ENCODE measurements at regions not wholly inside any gene's neighbourhood (a gene's known extent, or its start where the extent isn't known, plus 50 kb on each side); places are given as distances from the start of the nearest gene placed in this dataset.

DNA sequence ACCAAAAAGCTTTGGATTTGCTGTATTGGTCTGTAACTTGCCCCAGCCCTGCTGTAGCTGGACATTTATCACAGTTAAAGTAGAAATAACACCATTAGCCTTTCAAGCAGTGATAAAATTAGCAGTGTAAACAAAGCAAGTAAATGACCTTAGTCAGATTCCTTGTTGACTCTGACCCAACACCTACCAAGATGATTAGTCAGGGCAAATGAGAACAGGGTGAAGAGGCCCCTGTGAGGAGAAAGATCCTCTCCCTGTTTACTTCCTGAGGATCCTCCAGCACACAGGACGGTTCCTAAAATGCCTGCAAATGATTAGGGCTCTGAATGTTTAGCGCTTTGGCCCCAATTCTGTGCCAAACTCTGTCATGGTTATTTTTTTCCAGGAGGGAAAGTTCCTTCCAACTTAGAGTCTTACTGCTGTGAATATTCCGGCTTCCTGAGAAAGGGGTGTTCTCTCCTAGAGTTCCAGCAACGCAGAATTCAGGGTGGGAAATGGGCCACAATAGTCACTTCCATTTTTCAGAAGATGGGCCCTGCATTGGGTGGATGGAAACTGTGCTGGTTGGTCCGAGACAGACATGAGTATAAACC lies 259.0 kb upstream of the MYOCD start:
- no peaks in the 10 kb centered on the region for H3K36me3 ChIP-seq (ENCODE audit: control insufficient read depth, insufficient read depth, low read length)
- TF ChIP-seq CTCF (IDR thresholded peaks at IDR 0.05; ENCODE audit: insufficient read depth, low read depth, low read length): no peak
- H3K4me3 ChIP-seq (ENCODE audit: low read depth, low read length): no peak overlapping the region
- no peaks in the 10 kb centered on the region for H3K27me3 ChIP-seq (ENCODE audit: control insufficient read depth, insufficient read depth, low read length)
- no peak for DNase-seq (ENCODE audit: low read depth)
- POLR2A ChIA-PET: no interaction called here
- CTCF ChIA-PET: interaction anchor here (1.4 to 3.6 kb wide), 2 partner anchors 10 to 12 kb away, joined by 5 to 11 read pairs; no protein-coding TSS in a partner anchor

- CTCF ChIA-PET: interaction anchor here (0.6 to 3.6 kb wide), 2 partner anchors 13 kb away, joined by 3 to 11 read pairs; no protein-coding TSS in a partner anchor
Observed at GRCh38 chr17:12407495-12408252, 258.0 kb upstream of the MYOCD start.

DNA sequence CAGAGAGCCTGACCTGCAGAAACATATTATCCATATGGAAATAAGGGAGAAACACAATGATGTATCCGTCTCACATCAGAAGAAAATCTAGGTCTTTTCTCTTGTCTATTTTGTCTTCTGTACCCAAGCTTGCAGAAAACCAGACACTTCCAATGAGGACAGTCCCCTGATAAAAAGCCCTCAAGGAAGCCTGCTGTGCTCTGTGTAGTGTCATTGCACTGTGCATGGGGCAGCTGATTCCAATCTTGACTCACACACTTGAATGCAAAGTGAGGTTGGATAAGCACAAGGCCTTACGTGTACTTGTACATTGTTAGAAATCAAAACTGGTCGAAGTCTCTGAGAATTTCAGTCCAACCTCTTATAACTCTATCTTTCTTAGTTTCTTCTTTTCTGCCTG lies 256.6 kb upstream of the MYOCD start:
- Histone ChIP-seq H3K36me3 (ENCODE audit: control insufficient read depth, insufficient read depth, low read length) (no peaks in the 10 kb centered on the region), H3K4me3 (ENCODE audit: low read depth, low read length) (no peak overlapping the region), H3K27me3 (ENCODE audit: control insufficient read depth, insufficient read depth, low read length) (no peaks in the 10 kb centered on the region)
- no peak for TF ChIP-seq CTCF (IDR thresholded peaks at IDR 0.05; ENCODE audit: insufficient read depth, low read depth, low read length)
- ChIA-PET CTCF (interaction anchor here (3.6 kb wide), 1 partner anchor 14 kb away, joined by 11 read pairs; no protein-coding TSS in a partner anchor), POLR2A (no interaction called here)
- no peak for DNase-seq (ENCODE audit: low read depth)

More at GRCh38 chr17:12407495-12408252, 258.0 kb upstream of the MYOCD start:
- H3K36me3 ChIP-seq (ENCODE audit: control insufficient read depth, insufficient read depth, low read length): no peaks in the 10 kb centered on the region
- no peak for DNase-seq (ENCODE audit: low read depth)
- TF ChIP-seq CTCF (IDR thresholded peaks at IDR 0.05; ENCODE audit: insufficient read depth, low read depth, low read length): no peak
- H3K27me3 ChIP-seq (ENCODE audit: control insufficient read depth, insufficient read depth, low read length): no peaks in the 10 kb centered on the region
- H3K4me3 ChIP-seq (ENCODE audit: low read depth, low read length): no peak overlapping the region
- POLR2A ChIA-PET: no interaction called here

DNA sequence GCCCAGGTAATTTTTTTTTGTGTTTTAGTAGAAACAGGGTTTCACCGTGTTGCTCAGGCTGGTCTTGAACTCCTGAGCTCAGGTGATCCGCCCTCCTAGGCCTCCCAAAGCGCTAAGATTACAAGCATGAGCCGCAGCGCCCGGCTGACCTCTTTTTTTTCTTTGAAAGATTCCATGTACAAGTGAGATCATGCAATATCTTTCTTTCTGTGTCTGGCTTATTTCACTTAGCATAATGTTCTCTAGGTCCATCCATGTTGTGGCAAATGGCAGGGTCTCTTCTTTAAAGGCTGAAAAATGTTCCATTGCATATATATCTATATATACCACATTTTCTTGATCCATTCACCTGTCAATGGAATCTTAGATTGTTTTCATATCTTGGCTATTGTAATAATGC lies 255.0 kb upstream of the MYOCD start:
- H3K4me3 ChIP-seq (ENCODE audit: low read depth, low read length): no peak overlapping the region
- H3K27me3 ChIP-seq (ENCODE audit: control insufficient read depth, insufficient read depth, low read length): no peaks in the 10 kb centered on the region
- no peak for TF ChIP-seq CTCF (IDR thresholded peaks at IDR 0.05; ENCODE audit: insufficient read depth, low read depth, low read length)
- ChIA-PET POLR2A (no interaction called here), CTCF (no interaction called here)
- H3K36me3 ChIP-seq (ENCODE audit: control insufficient read depth, insufficient read depth, low read length): no peaks in the 10 kb centered on the region
- DNase-seq (ENCODE audit: low read depth): no peak

GRCh38 chr17:12415031-12415430 lies 250.7 kb upstream of the MYOCD start:
- ChIA-PET POLR2A (no interaction called here), CTCF (interaction anchor here (1.8 kb wide), 1 partner anchor 252 kb away, joined by 6 read pairs; no protein-coding TSS in a partner anchor)
- peak; percentile 26 for DNase-seq (ENCODE audit: low read depth)

More at GRCh38 chr17:12415031-12415430, 250.7 kb upstream of the MYOCD start:
- no peaks in the 10 kb centered on the region for H3K27me3 ChIP-seq (ENCODE audit: control insufficient read depth, insufficient read depth, low read length)
- H3K4me3 ChIP-seq (ENCODE audit: low read depth, low read length): no peak overlapping the region
- no peaks in the 10 kb centered on the region for H3K36me3 ChIP-seq (ENCODE audit: control insufficient read depth, insufficient read depth, low read length)
- no peak for TF ChIP-seq CTCF (IDR thresholded peaks at IDR 0.05; ENCODE audit: insufficient read depth, low read depth, low read length)

Data from BJ (cell line).